ENCODE measurements at regions not wholly inside any gene's neighbourhood (a gene's known extent, or its start where the extent isn't known, plus 50 kb on each side); places are given as distances from the start of the nearest gene placed in this dataset.

GRCh38 chr2:88250404-88250803 is 80.3 kb downstream of the THNSL2 start:
- 0 out of 2 replicates have a peak, but pooled peaks cover 3% of the 10 kb centered on the region for H3K27me3 ChIP-seq (ENCODE audit: control insufficient read depth, low read length)
- H3K36me3 ChIP-seq (ENCODE audit: control insufficient read depth, low read length), result no peaks in the 10 kb centered on the region

GRCh38 chr2:88248280-88248828 is 78.2 kb downstream of the THNSL2 start:
- H3K4me3 ChIP-seq (ENCODE audit: low read length), result no peak overlapping the region
- H3F3A ChIP-seq (ENCODE audit: control insufficient read depth, insufficient read depth), result no peaks in the 10 kb centered on the region
- H3K4me2 ChIP-seq (ENCODE audit: low read length), result no peak overlapping the region
- TF ChIP-seq CTCF (IDR thresholded peaks at IDR 0.05; ENCODE audit: low read depth, low read length, poor library complexity, severe bottlenecking) (no peak), EZH2phosphoT487 (IDR thresholded peaks at IDR 0.05; ENCODE audit: borderline replicate concordance, low read length) (no peak)
- no peaks in the 10 kb centered on the region for H3K9me2 ChIP-seq (replicated peaks; ENCODE audit: control insufficient read depth, low read length)
- H3K27me3 ChIP-seq (ENCODE audit: control insufficient read depth, low read length), result 0 out of 2 replicates have a peak, but pooled peaks cover 3% of the 10 kb centered on the region
- H4K20me1 ChIP-seq (ENCODE audit: control insufficient read depth, insufficient read depth, low read depth, low read length), result no peaks in the 10 kb centered on the region
- no peak overlapping the region for H3K27ac ChIP-seq (ENCODE audit: low read depth, low read length)
- H3K36me3 ChIP-seq (ENCODE audit: control insufficient read depth, low read length), result no peaks in the 10 kb centered on the region
- no peaks in the 10 kb centered on the region for H3K9me3 ChIP-seq (ENCODE audit: control insufficient read depth, insufficient read depth, low read length)
- H3K4me1 ChIP-seq (ENCODE audit: control insufficient read depth, low read length), result no peaks in the 10 kb centered on the region
- H3K79me2 ChIP-seq (ENCODE audit: control insufficient read depth, low read length), result no peaks in the 10 kb centered on the region

More at GRCh38 chr2:88250404-88250803, 80.3 kb downstream of the THNSL2 start:
- H3K27ac ChIP-seq (ENCODE audit: low read depth, low read length), result no peak overlapping the region
- H3K4me2 ChIP-seq (ENCODE audit: low read length), result no peak overlapping the region
- no peaks in the 10 kb centered on the region for H3K9me2 ChIP-seq (replicated peaks; ENCODE audit: control insufficient read depth, low read length)
- H3F3A ChIP-seq (ENCODE audit: control insufficient read depth, insufficient read depth), result no peaks in the 10 kb centered on the region
- no peaks in the 10 kb centered on the region for H3K9me3 ChIP-seq (ENCODE audit: control insufficient read depth, insufficient read depth, low read length)
- no peaks in the 10 kb centered on the region for H4K20me1 ChIP-seq (ENCODE audit: control insufficient read depth, insufficient read depth, low read depth, low read length)
- no peak overlapping the region for H3K4me3 ChIP-seq (ENCODE audit: low read length)
- TF ChIP-seq EZH2phosphoT487 (IDR thresholded peaks at IDR 0.05; ENCODE audit: borderline replicate concordance, low read length), result no peak
- TF ChIP-seq CTCF (IDR thresholded peaks at IDR 0.05; ENCODE audit: low read depth, low read length, poor library complexity, severe bottlenecking), result no peak
- no peaks in the 10 kb centered on the region for H3K4me1 ChIP-seq (ENCODE audit: control insufficient read depth, low read length)
- no peaks in the 10 kb centered on the region for H3K79me2 ChIP-seq (ENCODE audit: control insufficient read depth, low read length)

GRCh38 chr2:88247531-88247930 is 77.4 kb downstream of the THNSL2 start:
- no peak overlapping the region for H3K4me3 ChIP-seq (ENCODE audit: low read length)
- TF ChIP-seq EZH2phosphoT487 (IDR thresholded peaks at IDR 0.05; ENCODE audit: borderline replicate concordance, low read length) (no peak), CTCF (IDR thresholded peaks at IDR 0.05; ENCODE audit: low read depth, low read length, poor library complexity, severe bottlenecking) (no peak)

More at GRCh38 chr2:88247531-88247930, 77.4 kb downstream of the THNSL2 start:
- Histone ChIP-seq H3K27me3 (ENCODE audit: control insufficient read depth, low read length) (0 out of 2 replicates have a peak, but pooled peaks cover 3% of the 10 kb centered on the region), H3K4me2 (ENCODE audit: low read length) (no peak overlapping the region), H3K9me2 (replicated peaks; ENCODE audit: control insufficient read depth, low read length) (no peaks in the 10 kb centered on the region), H3K9me3 (ENCODE audit: control insufficient read depth, insufficient read depth, low read length) (no peaks in the 10 kb centered on the region), H4K20me1 (ENCODE audit: control insufficient read depth, insufficient read depth, low read depth, low read length) (no peaks in the 10 kb centered on the region), H3F3A (ENCODE audit: control insufficient read depth, insufficient read depth) (no peaks in the 10 kb centered on the region), H3K4me1 (ENCODE audit: control insufficient read depth, low read length) (no peaks in the 10 kb centered on the region), H3K79me2 (ENCODE audit: control insufficient read depth, low read length) (no peaks in the 10 kb centered on the region), H3K36me3 (ENCODE audit: control insufficient read depth, low read length) (no peaks in the 10 kb centered on the region), H3K27ac (ENCODE audit: low read depth, low read length) (no peak overlapping the region)
